Heart left ventricle (tissue), 13 donors: ENCODE measurements at regions not wholly inside any gene's neighbourhood (a gene's known extent, or its start where the extent isn't known, plus 50 kb on each side); places are given as distances from the start of the nearest gene placed in this dataset.

Source experiments
- POLR2A ChIP-seq, 2 donors: fragments of 450-650 bp; IDR thresholded peaks; one replicate each; pipeline ENCODE4 v1.6.1; 2017; ENCODE audit warnings: antibody characterized with exemption in 2 of 2, mild to moderate bottlenecking in 2 of 2, moderate library complexity in 2 of 2
- TF ChIP-seq, protein P1 (sequence below), 12 donors: fragments of 200-600 bp; sonication (generic) in 4 of 12; IDR thresholded peaks; one replicate each; pipeline versions ENCODE4 v1.5.0 to v1.8.0; 2018 to 2022; ENCODE audit warnings: antibody characterized with exemption in 12 of 12, mild to moderate bottlenecking in 5 of 12
- donor health status: ischemic (EF 13 %, LVEDD 7.1; RV severe dilation, severe dysfunction).
- donor health status: DM: no; HTN: yes; CAD: no.
- donor health status: DM: no; HTN: no; CAD: no.
- donor health status: ischemic (EF 25% LVEDD 6.9; RV normal size, moderate dysfunction).
- donor health status: ischemic (EF 25% LVEDD 5.7; RV mildly dilated, moderate dysfunction).
- donor health status: ischemic (EF 35%, LVEDD 5.7; RV mildly dilated, moderate dysfunction).
- donor health status: nonischemic (EF 11% LVEDD 7.7; RV severe dilation, severe dysfunction).
- donor health status: DM: yes; HTN: yes; CAD: no.
- donor health status: PGD.
- donor health status: ischemic (EF 29% LVEDD 5.4; RV normal size, mild dysfunction).
- donor health status: nonischemic (EF 23%, LVEDD 6.1; RV moderate dilation, normal function).

DNA sequence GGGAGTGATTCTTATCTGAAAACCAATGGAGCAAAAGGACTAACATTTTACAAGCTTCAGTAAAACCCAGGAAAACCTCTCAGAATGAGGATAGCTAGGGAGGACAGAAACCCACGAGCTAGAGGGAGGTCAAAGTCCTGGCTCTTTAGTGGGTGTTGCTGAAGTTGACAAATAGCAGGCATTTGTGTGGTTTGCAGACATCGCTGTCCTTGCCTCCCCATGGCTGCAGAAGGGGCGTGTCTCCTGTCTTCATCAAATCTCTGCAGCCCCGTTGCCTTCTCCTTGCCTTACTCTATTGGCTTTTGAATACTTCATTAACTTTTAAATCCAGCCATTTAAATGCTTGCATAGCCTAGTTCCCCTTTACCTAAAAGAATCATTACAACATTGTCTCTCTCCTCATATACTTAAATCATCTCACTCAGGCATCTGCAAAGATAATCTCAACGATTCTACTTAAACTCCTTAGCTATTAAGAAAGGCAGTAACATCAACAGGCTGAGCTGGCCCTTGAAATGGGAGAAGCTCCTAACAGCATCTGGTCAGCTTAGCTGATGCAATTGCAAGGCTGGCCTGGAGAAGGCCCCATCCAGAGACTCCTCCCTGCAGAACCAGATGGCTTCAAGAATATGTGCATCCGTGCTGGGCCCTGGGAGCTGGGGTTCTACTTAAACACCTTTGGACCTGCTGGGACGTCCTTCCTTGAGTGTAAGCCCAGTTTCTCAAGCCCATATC is 152.8 kb upstream of the TAS2R1 start:
- TF ChIP-seq, protein P1, sequence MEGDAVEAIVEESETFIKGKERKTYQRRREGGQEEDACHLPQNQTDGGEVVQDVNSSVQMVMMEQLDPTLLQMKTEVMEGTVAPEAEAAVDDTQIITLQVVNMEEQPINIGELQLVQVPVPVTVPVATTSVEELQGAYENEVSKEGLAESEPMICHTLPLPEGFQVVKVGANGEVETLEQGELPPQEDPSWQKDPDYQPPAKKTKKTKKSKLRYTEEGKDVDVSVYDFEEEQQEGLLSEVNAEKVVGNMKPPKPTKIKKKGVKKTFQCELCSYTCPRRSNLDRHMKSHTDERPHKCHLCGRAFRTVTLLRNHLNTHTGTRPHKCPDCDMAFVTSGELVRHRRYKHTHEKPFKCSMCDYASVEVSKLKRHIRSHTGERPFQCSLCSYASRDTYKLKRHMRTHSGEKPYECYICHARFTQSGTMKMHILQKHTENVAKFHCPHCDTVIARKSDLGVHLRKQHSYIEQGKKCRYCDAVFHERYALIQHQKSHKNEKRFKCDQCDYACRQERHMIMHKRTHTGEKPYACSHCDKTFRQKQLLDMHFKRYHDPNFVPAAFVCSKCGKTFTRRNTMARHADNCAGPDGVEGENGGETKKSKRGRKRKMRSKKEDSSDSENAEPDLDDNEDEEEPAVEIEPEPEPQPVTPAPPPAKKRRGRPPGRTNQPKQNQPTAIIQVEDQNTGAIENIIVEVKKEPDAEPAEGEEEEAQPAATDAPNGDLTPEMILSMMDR (IDR thresholded peaks at IDR 0.05) = no peak
- TF ChIP-seq POLR2A (IDR thresholded peaks at IDR 0.05) = no peak
